OCI-LY3 (cell line): ENCODE measurements at regions not wholly inside any gene's neighbourhood (a gene's known extent, or its start where the extent isn't known, plus 50 kb on each side); places are given as distances from the start of the nearest gene placed in this dataset.

Experiments used
- H2AFZ ChIP-seq: fragments of 200-600, 300-600 bp; shearing (Covaris generic); 2 replicates; pipeline ENCODE4 v1.6.0; 2014; ENCODE audit warnings: antibody characterized with exemption, low read depth, low read length
- H3K27ac ChIP-seq: fragments of 200-600, 300-600 bp; sonication (generic); 2 replicates; pipeline ENCODE4 v1.5.1; 2014; ENCODE audit warnings: mild to moderate bottlenecking, low read length, moderate library complexity, mixed read lengths
- H3K27me3 ChIP-seq: fragments of 200-600, 300-600 bp; sonication (generic); 2 replicates; pipeline ENCODE4 v1.6.1; 2014; ENCODE audit warnings: low read depth, low read length, mixed read lengths
- H3K36me3 ChIP-seq: fragments of 200-600, 300-600 bp; sonication (generic); replicated peaks from 2 replicates; pipeline ENCODE3; 2014; ENCODE audit warnings: low read depth, low read length, mixed read lengths
- H3K4me1 ChIP-seq: fragments of 300-600, 200-600 bp; sonication (generic); 2 replicates; pipeline ENCODE4 v1.6.1; 2014; ENCODE audit warnings: low read length, mixed read lengths
- H3K4me2 ChIP-seq: fragments of 200-600, 300-600 bp; sonication (generic); 2 replicates; pipeline ENCODE4 v1.6.1; 2014; ENCODE audit warnings: low read length, mixed read lengths
- H3K4me3 ChIP-seq: fragments of 300-600, 200-600 bp; sonication (generic); 2 replicates; pipeline ENCODE4 v1.5.1; 2014; ENCODE audit warnings: antibody characterized with exemption, mild to moderate bottlenecking, low read length, moderate library complexity
- H3K79me2 ChIP-seq: fragments of 300-600, 200-600 bp; shearing (Covaris generic); 2 replicates; pipeline ENCODE4 v1.6.1; 2014; ENCODE audit warnings: mild to moderate bottlenecking, low read length, mixed read lengths
- H3K9ac ChIP-seq: fragments of 300-600, 200-600 bp; shearing (Covaris generic); 2 replicates; pipeline ENCODE4 v1.6.0; 2014; ENCODE audit warnings: mild to moderate bottlenecking, low read length, moderate library complexity
- H3K9me3 ChIP-seq: fragments of 200-600, 300-600 bp; shearing (Covaris generic); 2 replicates; pipeline ENCODE4 v1.6.1; 2014; ENCODE audit warnings: low read length, mixed read lengths; ENCODE audit not compliant: insufficient read depth
- H4K20me1 ChIP-seq: fragments of 200-600, 300-600 bp; sonication (generic); 2 replicates; pipeline ENCODE4 v1.6.1; 2016; ENCODE audit warnings: low read length, mixed read lengths; ENCODE audit not compliant: insufficient read depth
- EZH2phosphoT487 ChIP-seq: fragments of 200-600 bp; shearing (Covaris generic); IDR thresholded peaks from 2 replicates; pipeline ENCODE4 v1.6.1; 2018; ENCODE audit warnings: antibody characterized with exemption, mixed run types, low read depth
- TF ChIP-seq, protein P1 (sequence below): fragments of 200-600, 300-600 bp; sonication (generic); IDR thresholded peaks from 2 replicates; pipeline ENCODE4 v1.5.1; 2014; ENCODE audit warnings: antibody characterized with exemption, low read length, low read depth

DNA sequence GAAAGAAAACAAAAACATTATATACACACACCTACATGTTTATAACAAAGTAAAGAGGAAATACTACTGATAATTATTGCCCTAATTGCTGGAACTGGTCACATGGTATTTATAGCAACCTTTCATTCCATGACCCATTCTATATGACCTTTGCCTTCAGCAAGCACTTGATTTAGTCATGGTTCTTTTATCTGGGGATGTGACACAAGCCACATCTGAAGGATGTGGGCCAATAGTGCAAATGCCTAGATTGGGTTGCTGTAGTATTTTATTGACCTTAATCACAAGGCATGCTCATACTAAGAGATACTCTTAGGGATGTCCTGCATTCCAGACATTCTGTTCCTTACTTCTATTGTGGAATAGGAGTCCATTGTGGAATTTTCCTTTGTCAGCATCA is 723.5 kb upstream of the POM121L12 start:
- no peak overlapping the region for H3K4me3 ChIP-seq
- no peak overlapping the region for H3K9ac ChIP-seq
- no peaks in the 10 kb centered on the region for H3K79me2 ChIP-seq
- TF ChIP-seq EZH2phosphoT487: no peak
- peaks cover 9% of the 10 kb centered on the region for H3K4me1 ChIP-seq
- no peaks in the 10 kb centered on the region for H4K20me1 ChIP-seq
- peaks cover 3% of the 10 kb centered on the region; the same call in 1 of the 2 replicates for H3K9me3 ChIP-seq
- no peak overlapping the region for H3K27ac ChIP-seq
- no peaks in the 10 kb centered on the region for H3K27me3 ChIP-seq
- no peak overlapping the region for H2AFZ ChIP-seq
- H3K36me3 ChIP-seq: no peaks in the 10 kb centered on the region
- H3K4me2 ChIP-seq: no peak overlapping the region

DNA sequence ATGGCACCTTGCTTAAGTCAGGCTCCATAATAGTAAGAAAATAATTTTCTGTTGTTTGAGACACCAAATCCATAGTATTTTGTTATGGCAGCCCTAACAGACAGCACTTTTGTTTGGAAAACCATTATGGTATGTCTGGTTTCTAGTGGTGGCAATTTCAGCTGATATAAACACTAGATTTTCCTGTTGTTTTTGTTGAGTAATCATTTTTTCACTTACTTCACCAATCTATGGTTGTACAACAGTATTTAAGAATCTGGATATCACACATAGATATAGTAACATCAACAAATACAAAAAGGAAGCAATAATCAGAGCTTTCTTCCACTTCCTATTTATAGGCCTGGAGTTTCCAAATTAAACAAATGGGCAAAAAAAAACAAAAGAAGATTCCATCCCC is 725.8 kb upstream of the POM121L12 start:
- TF ChIP-seq, protein P1, sequence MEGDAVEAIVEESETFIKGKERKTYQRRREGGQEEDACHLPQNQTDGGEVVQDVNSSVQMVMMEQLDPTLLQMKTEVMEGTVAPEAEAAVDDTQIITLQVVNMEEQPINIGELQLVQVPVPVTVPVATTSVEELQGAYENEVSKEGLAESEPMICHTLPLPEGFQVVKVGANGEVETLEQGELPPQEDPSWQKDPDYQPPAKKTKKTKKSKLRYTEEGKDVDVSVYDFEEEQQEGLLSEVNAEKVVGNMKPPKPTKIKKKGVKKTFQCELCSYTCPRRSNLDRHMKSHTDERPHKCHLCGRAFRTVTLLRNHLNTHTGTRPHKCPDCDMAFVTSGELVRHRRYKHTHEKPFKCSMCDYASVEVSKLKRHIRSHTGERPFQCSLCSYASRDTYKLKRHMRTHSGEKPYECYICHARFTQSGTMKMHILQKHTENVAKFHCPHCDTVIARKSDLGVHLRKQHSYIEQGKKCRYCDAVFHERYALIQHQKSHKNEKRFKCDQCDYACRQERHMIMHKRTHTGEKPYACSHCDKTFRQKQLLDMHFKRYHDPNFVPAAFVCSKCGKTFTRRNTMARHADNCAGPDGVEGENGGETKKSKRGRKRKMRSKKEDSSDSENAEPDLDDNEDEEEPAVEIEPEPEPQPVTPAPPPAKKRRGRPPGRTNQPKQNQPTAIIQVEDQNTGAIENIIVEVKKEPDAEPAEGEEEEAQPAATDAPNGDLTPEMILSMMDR: no peak
- no peak for TF ChIP-seq EZH2phosphoT487
- Histone ChIP-seq H3K4me2 (no peak overlapping the region), H3K27ac (no peak overlapping the region)

DNA sequence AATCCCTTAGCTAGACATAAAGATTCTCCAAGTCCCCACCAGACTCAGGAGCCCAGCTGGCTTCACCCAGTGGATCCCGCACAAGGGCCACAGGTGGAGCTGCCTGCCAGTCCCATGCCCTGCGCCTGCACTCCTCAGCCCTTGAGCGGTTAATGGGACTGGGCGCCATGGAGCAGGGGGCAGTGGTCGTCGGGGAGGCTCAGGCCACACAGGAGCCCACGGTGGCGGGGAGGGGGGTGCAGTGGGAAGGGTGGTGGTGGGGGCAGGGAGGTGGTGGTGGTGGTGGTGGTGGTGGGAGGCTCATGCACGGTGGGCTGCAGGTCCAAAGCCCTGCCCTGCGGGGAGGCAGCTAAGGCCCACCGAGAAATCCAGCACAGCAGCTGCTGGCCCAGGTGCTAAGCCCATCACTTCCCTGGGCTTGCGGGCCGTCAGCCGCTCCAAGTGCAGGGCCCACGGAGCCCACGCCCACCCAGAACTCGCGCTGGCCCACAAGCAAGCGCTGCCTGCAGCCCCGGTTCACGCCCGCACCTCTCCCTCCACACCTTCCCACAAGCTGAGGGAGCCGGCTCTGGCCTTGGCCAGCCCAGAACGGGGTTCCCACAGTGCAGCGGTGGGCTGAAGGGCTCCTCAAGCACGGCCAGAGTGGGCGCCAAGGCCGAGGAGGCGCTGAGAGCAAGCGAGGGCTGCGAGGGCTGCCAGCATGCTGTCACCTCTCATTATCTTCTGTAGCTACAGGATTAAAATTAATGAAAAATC is 732.5 kb upstream of the POM121L12 start:
- Histone ChIP-seq H3K27me3 (no peaks in the 10 kb centered on the region), H3K36me3 (no peaks in the 10 kb centered on the region), H4K20me1 (no peaks in the 10 kb centered on the region), H3K9ac (no peak overlapping the region), H3K27ac (no peak overlapping the region), H3K4me2 (no peak overlapping the region), H3K9me3 (no peaks in the 10 kb centered on the region), H3K4me1 (peaks cover 20% of the 10 kb centered on the region), H3K79me2 (no peaks in the 10 kb centered on the region), H3K4me3 (no peak overlapping the region), H2AFZ (no peak overlapping the region)
- TF ChIP-seq, protein P1: no peak
- no peak for TF ChIP-seq EZH2phosphoT487

More for the DNA sequence above, 725.8 kb upstream of the POM121L12 start:
- no peak overlapping the region for H3K9ac ChIP-seq
- no peak overlapping the region for H2AFZ ChIP-seq
- no peaks in the 10 kb centered on the region for H4K20me1 ChIP-seq
- no peak overlapping the region for H3K4me3 ChIP-seq
- H3K27me3 ChIP-seq: no peaks in the 10 kb centered on the region
- H3K79me2 ChIP-seq: no peaks in the 10 kb centered on the region
- no peaks in the 10 kb centered on the region for H3K36me3 ChIP-seq
- H3K4me1 ChIP-seq: peaks cover 6% of the 10 kb centered on the region
- H3K9me3 ChIP-seq: peaks cover 3% of the 10 kb centered on the region; the same call in 1 of the 2 replicates

DNA sequence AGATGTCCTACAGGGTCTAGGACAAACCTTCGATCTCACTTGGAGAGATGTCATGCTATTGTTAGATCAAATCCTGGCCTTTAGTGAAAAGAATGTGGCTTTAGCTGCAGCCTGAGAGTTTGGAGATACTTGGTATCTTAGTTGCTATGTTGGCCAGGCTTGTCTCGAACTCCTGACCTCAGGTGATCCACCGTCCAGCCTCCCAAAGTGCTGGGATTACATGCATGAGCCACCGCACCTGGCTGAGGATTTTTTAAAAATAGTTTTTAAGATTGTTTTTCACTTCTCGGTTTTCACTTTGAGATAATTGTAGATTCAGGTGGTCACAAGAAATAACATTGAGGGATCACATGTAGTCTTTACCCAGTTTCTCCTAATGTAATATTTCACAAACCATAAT is 738.3 kb upstream of the POM121L12 start:
- no peaks in the 10 kb centered on the region for H3K27me3 ChIP-seq
- TF ChIP-seq, protein P1: no peak
- no peak; the same call in 1 of the 2 replicates for TF ChIP-seq EZH2phosphoT487
- H3K4me1 ChIP-seq: peaks cover 33% of the 10 kb centered on the region
- no peaks in the 10 kb centered on the region for H3K79me2 ChIP-seq
- H3K36me3 ChIP-seq: no peaks in the 10 kb centered on the region
- H4K20me1 ChIP-seq: no peaks in the 10 kb centered on the region
- H3K4me3 ChIP-seq: no peak overlapping the region
- peak overlapping the region; percentile 50 for H3K4me2 ChIP-seq
- no peak overlapping the region for H2AFZ ChIP-seq
- H3K9ac ChIP-seq: no peak overlapping the region
- H3K9me3 ChIP-seq: no peaks in the 10 kb centered on the region
- H3K27ac ChIP-seq: peak overlapping the region; percentile 64
